Fibroblast of lung (primary cell): ENCODE measurements at regions not wholly inside any gene's neighbourhood (a gene's known extent, or its start where the extent isn't known, plus 50 kb on each side); places are given as distances from the start of the nearest gene placed in this dataset.

Experiments used
- DNase-seq, 2 donors: peaks; one replicate each; pipeline versions ENCODE4 v3.0.0 to v3.0.0-alpha.2; 2010; ENCODE audit warnings: low read depth in 2 of 2
- H2AFZ ChIP-seq: 2 replicates; pipeline ENCODE4 v1.5.1; 2012; ENCODE audit warnings: low read length, control low read depth, inconsistent platforms
- H3K27ac ChIP-seq: 2 replicates; pipeline ENCODE4 v1.5.1; 2011; ENCODE audit warnings: low read length, control low read depth; ENCODE audit not compliant: insufficient read depth
- H3K27me3 ChIP-seq: 2 replicates; pipeline ENCODE4 v1.5.1; 2011; ENCODE audit warnings: mild to moderate bottlenecking, low read length; ENCODE audit not compliant: control insufficient read depth, insufficient read depth
- H3K36me3 ChIP-seq: 2 replicates; pipeline ENCODE4 v1.5.1; 2011; ENCODE audit warnings: low read length; ENCODE audit not compliant: control insufficient read depth, insufficient read depth
- H3K4me1 ChIP-seq: 2 replicates; pipeline ENCODE4 v1.5.1; 2011; ENCODE audit warnings: low read length; ENCODE audit not compliant: control insufficient read depth, insufficient read depth; ENCODE audit errors: extremely low read depth
- H3K4me2 ChIP-seq: 2 replicates; pipeline ENCODE4 v1.5.1; 2011; ENCODE audit warnings: low read length, control low read depth; ENCODE audit not compliant: insufficient read depth; ENCODE audit errors: extremely low read depth
- H3K4me3 ChIP-seq, 4 experiments: fragments of 200-600 bp in 1 of 4; sonication (generic) in 1 of 4; replicated peaks in 1 of 4; 2 replicates each; pipeline ENCODE4 v1.5.1; 2011 to 2016; ENCODE audit warnings: low read length in 4 of 4, low read depth in 3 of 4, mild to moderate bottlenecking in 3 of 4, control low read depth in 2 of 4, inconsistent platforms in 1 of 4, mixed read lengths in 1 of 4; ENCODE audit not compliant: insufficient read depth in 1 of 4; ENCODE audit errors: control extremely low read depth in 1 of 4
- H3K79me2 ChIP-seq: 2 replicates; pipeline ENCODE4 v1.5.1; 2012; ENCODE audit warnings: mild to moderate bottlenecking, low read length, inconsistent platforms; ENCODE audit not compliant: control insufficient read depth, insufficient read depth
- H3K9ac ChIP-seq: 2 replicates; pipeline ENCODE4 v1.5.1; 2011; ENCODE audit warnings: mild to moderate bottlenecking, low read length, control low read depth; ENCODE audit not compliant: insufficient read depth
- H3K9me3 ChIP-seq: 2 replicates; pipeline ENCODE4 v1.5.1; 2012; ENCODE audit warnings: low read depth, low read length; ENCODE audit not compliant: control insufficient read depth, insufficient read depth
- H4K20me1 ChIP-seq: 2 replicates; pipeline ENCODE4 v1.5.1; 2011; ENCODE audit warnings: low read length; ENCODE audit not compliant: control insufficient read depth, insufficient read depth; ENCODE audit errors: extremely low read depth
- CTCF ChIP-seq, 2 donors: IDR thresholded peaks in 1 of 2; conservative IDR thresholded peaks in 1 of 2; 1 replicate in 1 of 2; 2 replicates in 1 of 2; pipeline ENCODE4 v1.5.1; 2011 to 2012; ENCODE audit warnings: low read length in 2 of 2, control low read depth in 1 of 2, inconsistent platforms in 1 of 2, low read depth in 1 of 2, mild to moderate bottlenecking in 1 of 2
- EZH2 ChIP-seq: IDR thresholded peaks from 2 replicates; pipeline ENCODE4 v1.5.1; 2012; ENCODE audit warnings: low read length, control low read depth, mild to moderate bottlenecking; ENCODE audit errors: missing control alignments

- no peak overlapping the region for H3K4me2 ChIP-seq
- no peak for DNase-seq
- peaks cover 2% of the 10 kb centered on the region for H3K27me3 ChIP-seq
- H3K79me2 ChIP-seq = no peaks in the 10 kb centered on the region
- H4K20me1 ChIP-seq = no peaks in the 10 kb centered on the region
- H2AFZ ChIP-seq = no peak overlapping the region
- no peaks in the 10 kb centered on the region for H3K9me3 ChIP-seq
- no peak for TF ChIP-seq EZH2
- no peak for TF ChIP-seq CTCF (conservative IDR thresholded peaks at IDR 0.05 in 1 of 2, IDR thresholded peaks at IDR 0.05 in 1 of 2; ENCODE audit: low read depth in 1 of 2, low read length in 2 of 2)
- H3K4me1 ChIP-seq = no peaks in the 10 kb centered on the region
- no peak overlapping the region for H3K27ac ChIP-seq
- H3K4me3 ChIP-seq = no peak overlapping the region
- no peak overlapping the region for H3K9ac ChIP-seq
- H3K36me3 ChIP-seq = no peaks in the 10 kb centered on the region
These were observed 112.6 kb downstream of the IRF8 start for GRCh38 chr16:86011532-86011931.

GRCh38 chr16:86012221-86012620 is 113.3 kb downstream of the IRF8 start:
- Histone ChIP-seq H2AFZ (no peak overlapping the region), H3K4me2 (no peak overlapping the region), H3K79me2 (no peaks in the 10 kb centered on the region), H3K4me3 (no peak overlapping the region), H3K4me1 (no peaks in the 10 kb centered on the region), H4K20me1 (no peaks in the 10 kb centered on the region), H3K36me3 (no peaks in the 10 kb centered on the region), H3K27ac (no peak overlapping the region), H3K9ac (no peak overlapping the region), H3K27me3 (peaks cover 2% of the 10 kb centered on the region), H3K9me3 (no peaks in the 10 kb centered on the region)
- DNase-seq = no peak
- TF ChIP-seq EZH2 (no peak), CTCF (conservative IDR thresholded peaks at IDR 0.05 in 1 of 2, IDR thresholded peaks at IDR 0.05 in 1 of 2; ENCODE audit: low read depth in 1 of 2, low read length in 2 of 2) (no peak)

GRCh38 chr16:86013867-86014266 is 114.9 kb downstream of the IRF8 start:
- Histone ChIP-seq H3K9me3 (no peaks in the 10 kb centered on the region), H3K27me3 (peaks cover 13% of the 10 kb centered on the region), H3K36me3 (no peaks in the 10 kb centered on the region), H3K4me1 (no peaks in the 10 kb centered on the region), H3K9ac (no peak overlapping the region), H3K27ac (no peak overlapping the region), H2AFZ (no peak overlapping the region), H3K4me2 (no peak overlapping the region), H3K79me2 (no peaks in the 10 kb centered on the region), H4K20me1 (no peaks in the 10 kb centered on the region), H3K4me3 (no peak overlapping the region)
- TF ChIP-seq CTCF (conservative IDR thresholded peaks at IDR 0.05 in 1 of 2, IDR thresholded peaks at IDR 0.05 in 1 of 2; ENCODE audit: low read depth in 1 of 2, low read length in 2 of 2) = no peak
- TF ChIP-seq EZH2 = no peak
- DNase-seq = no peak
